Suprapubic skin (tissue), 4 donors: ENCODE measurements at regions not wholly inside any gene's neighbourhood (a gene's known extent, or its start where the extent isn't known, plus 50 kb on each side); places are given as distances from the start of the nearest gene placed in this dataset.

Experiments used
- DNase-seq, 2 donors: peaks; one replicate each; pipeline ENCODE4 v3.0.0-alpha.2; 2019; ENCODE audit warnings: low spot score in 2 of 2
- H3K27ac ChIP-seq: fragments of 200-600 bp; sonication (generic); one replicate; pipeline ENCODE4 v1.5.1; 2019
- H3K27me3 ChIP-seq: fragments of 200-600 bp; sonication (generic); one replicate; pipeline ENCODE4 v1.5.1; 2019
- H3K36me3 ChIP-seq: fragments of 200-600 bp; sonication (generic); one replicate; pipeline ENCODE4 v1.5.1; 2019
- H3K4me1 ChIP-seq: fragments of 200-600 bp; sonication (generic); one replicate; pipeline ENCODE4 v1.5.1; 2019
- H3K4me3 ChIP-seq: fragments of 200-600 bp; sonication (generic); one replicate; pipeline ENCODE4 v1.5.1; 2019; ENCODE audit warnings: mild to moderate bottlenecking
- H3K9me3 ChIP-seq: fragments of 200-600 bp; sonication (generic); one replicate; pipeline ENCODE4 v1.5.1; 2019
- CTCF ChIP-seq, 2 donors: fragments of 200-600 bp in 1 of 2; fragments of 450-650 bp in 1 of 2; sonication (generic) in 1 of 2; IDR thresholded peaks; one replicate each; pipeline ENCODE4 v1.5.1; 2016 to 2019; ENCODE audit warnings: antibody characterized with exemption in 2 of 2, mild to moderate bottlenecking in 1 of 2, moderate library complexity in 1 of 2
- EP300 ChIP-seq: sonication (generic); formaldehyde crosslinking; IDR thresholded peaks from one replicate; pipeline ENCODE4 v1.6.1; 2017; ENCODE audit warnings: antibody characterized with exemption
- POLR2A ChIP-seq, 2 donors: fragments of 450-650 bp; IDR thresholded peaks; one replicate each; pipeline ENCODE4 v1.6.1; 2017; ENCODE audit warnings: antibody characterized with exemption in 2 of 2, mild to moderate bottlenecking in 2 of 2, moderate library complexity in 2 of 2
- POLR2AphosphoS5 ChIP-seq, 3 donors: sonication (generic); formaldehyde crosslinking; IDR thresholded peaks; one replicate each; pipeline ENCODE4 v1.6.1; 2017; ENCODE audit warnings: antibody characterized with exemption in 3 of 3
- WGBS: methylation state at CpG from one replicate; pipeline ENCODE4 v1.1.5; 2018; 5-methylcytosine and 5-hydroxymethylcytosine counted together

- H3K27me3 ChIP-seq, result peaks cover 53% of the 10 kb centered on the region
- H3K4me3 ChIP-seq, result no peak overlapping the region
- H3K4me1 ChIP-seq, result peaks cover 6% of the 10 kb centered on the region
- no peak for TF ChIP-seq CTCF (IDR thresholded peaks at IDR 0.05)
- TF ChIP-seq EP300, result no peak
- no peak for TF ChIP-seq POLR2AphosphoS5 (IDR thresholded peaks at IDR 0.05)
- TF ChIP-seq POLR2A (IDR thresholded peaks at IDR 0.05), result no peak
- H3K9me3 ChIP-seq, result no peaks in the 10 kb centered on the region
- 89% methylated on average over 6 of the region's 7 CpGs for WGBS
- H3K27ac ChIP-seq, result no peak overlapping the region
- H3K36me3 ChIP-seq, result no peaks in the 10 kb centered on the region
- DNase-seq, result no peak
Observed at GRCh38 chr9:135286961-135287360, 192.6 kb upstream of the PPP1R26 start.

GRCh38 chr9:135287627-135288026, 192.0 kb upstream of the PPP1R26 start:
- H3K27ac ChIP-seq, result no peak overlapping the region
- H3K36me3 ChIP-seq, result no peaks in the 10 kb centered on the region
- no peaks in the 10 kb centered on the region for H3K9me3 ChIP-seq
- 81% methylated on average over 6 of the region's 16 CpGs for WGBS
- no peak for DNase-seq
- peaks cover 48% of the 10 kb centered on the region for H3K27me3 ChIP-seq
- no peak for TF ChIP-seq CTCF (IDR thresholded peaks at IDR 0.05)
- no peak for TF ChIP-seq POLR2A (IDR thresholded peaks at IDR 0.05)
- no peak for TF ChIP-seq POLR2AphosphoS5 (IDR thresholded peaks at IDR 0.05)
- TF ChIP-seq EP300, result no peak
- no peaks in the 10 kb centered on the region for H3K4me1 ChIP-seq
- no peak overlapping the region for H3K4me3 ChIP-seq

- Histone ChIP-seq H3K4me3 (no peak overlapping the region), H3K27me3 (peaks cover 44% of the 10 kb centered on the region), H3K36me3 (no peaks in the 10 kb centered on the region), H3K4me1 (no peaks in the 10 kb centered on the region), H3K9me3 (no peaks in the 10 kb centered on the region), H3K27ac (no peak overlapping the region)
- WGBS, result 83% methylated on average over 8 of the region's 24 CpGs
- DNase-seq, result no peak
- TF ChIP-seq POLR2A (IDR thresholded peaks at IDR 0.05) (no peak), EP300 (no peak), POLR2AphosphoS5 (IDR thresholded peaks at IDR 0.05) (no peak), CTCF (IDR thresholded peaks at IDR 0.05) (no peak)
Observed at GRCh38 chr9:135288054-135288453, 191.5 kb upstream of the PPP1R26 start.

- Histone ChIP-seq H3K36me3 (no peaks in the 10 kb centered on the region), H3K27me3 (peaks cover 45% of the 10 kb centered on the region), H3K4me3 (no peak overlapping the region), H3K27ac (no peak overlapping the region), H3K9me3 (no peaks in the 10 kb centered on the region), H3K4me1 (no peaks in the 10 kb centered on the region)
- DNase-seq, result no peak
- WGBS, result 69% methylated on average over 13 of the region's 17 CpGs
- TF ChIP-seq POLR2A (IDR thresholded peaks at IDR 0.05), result no peak
- TF ChIP-seq POLR2AphosphoS5 (IDR thresholded peaks at IDR 0.05), result no peak
- no peak for TF ChIP-seq EP300
- no peak for TF ChIP-seq CTCF (IDR thresholded peaks at IDR 0.05)
Observed at GRCh38 chr9:135289081-135289491, 190.5 kb upstream of the PPP1R26 start.

- Histone ChIP-seq H3K36me3 (no peaks in the 10 kb centered on the region), H3K9me3 (no peaks in the 10 kb centered on the region), H3K27me3 (peaks cover 45% of the 10 kb centered on the region), H3K27ac (no peak overlapping the region), H3K4me1 (no peaks in the 10 kb centered on the region), H3K4me3 (no peak overlapping the region)
- TF ChIP-seq EP300, result no peak
- TF ChIP-seq POLR2A (IDR thresholded peaks at IDR 0.05), result no peak
- TF ChIP-seq CTCF (IDR thresholded peaks at IDR 0.05), result no peak
- no peak for TF ChIP-seq POLR2AphosphoS5 (IDR thresholded peaks at IDR 0.05)
- WGBS, result 66% methylated on average over 5 of the region's 9 CpGs
- peak in 1 of 2 donors; percentile 32 for DNase-seq
Observed at GRCh38 chr9:135290086-135290485, 189.5 kb upstream of the PPP1R26 start.
